H9 (cell line): ENCODE measurements at regions not wholly inside any gene's neighbourhood (a gene's known extent, or its start where the extent isn't known, plus 50 kb on each side); places are given as distances from the start of the nearest gene placed in this dataset.
A peak's percentile ranks its signal among the peaks of the same experiment; 100 is the strongest.

Source experiments
- DNase-seq: peaks from one replicate; pipeline ENCODE4 v3.0.0-alpha.2; 2017
- H2AFZ ChIP-seq: one replicate; pipeline ENCODE4 v1.6.1; 2013; ENCODE audit warnings: mild to moderate bottlenecking, low read length, control low read depth, moderate library complexity
- H2AK5ac ChIP-seq: 2 replicates; pipeline ENCODE4 v1.6.1; 2013; ENCODE audit warnings: low read length, control low read depth, mixed read lengths; ENCODE audit not compliant: insufficient read length
- H2BK120ac ChIP-seq: one replicate; pipeline ENCODE4 v1.6.1; 2013; ENCODE audit warnings: low read depth, mild to moderate bottlenecking, low read length, control low read depth, inconsistent platforms; ENCODE audit not compliant: poor library complexity, severe bottlenecking
- H2BK12ac ChIP-seq: 2 replicates; pipeline ENCODE4 v1.6.1; 2013; ENCODE audit warnings: low read length, control low read depth, mixed read lengths, low read depth; ENCODE audit not compliant: insufficient read length
- H2BK15ac ChIP-seq: 2 replicates; pipeline ENCODE4 v1.6.1; 2013; ENCODE audit warnings: low read depth, low read length, control low read depth
- H2BK20ac ChIP-seq: one replicate; pipeline ENCODE4 v1.6.1; 2013; ENCODE audit warnings: low read depth, mild to moderate bottlenecking, low read length, control low read depth, inconsistent platforms; ENCODE audit not compliant: poor library complexity, severe bottlenecking
- H2BK5ac ChIP-seq: 2 replicates; pipeline ENCODE4 v1.6.1; 2013; ENCODE audit warnings: low read length, control low read depth, mixed read lengths; ENCODE audit not compliant: insufficient read length
- H3K14ac ChIP-seq: 2 replicates; pipeline ENCODE4 v1.6.1; 2013; ENCODE audit warnings: low read length, control low read depth; ENCODE audit not compliant: insufficient read depth
- H3K18ac ChIP-seq: 2 replicates; pipeline ENCODE4 v1.6.1; 2013; ENCODE audit warnings: low read depth, mild to moderate bottlenecking, mixed read lengths, low read length, control low read depth; ENCODE audit not compliant: insufficient read length
- H3K23ac ChIP-seq: 2 replicates; pipeline ENCODE4 v1.6.1; 2013; ENCODE audit warnings: low read length, control low read depth, mixed read lengths, low read depth; ENCODE audit not compliant: insufficient read length
- H3K23me2 ChIP-seq: 2 replicates; pipeline ENCODE4 v1.6.1; 2013; ENCODE audit warnings: low read depth, mild to moderate bottlenecking, mixed read lengths, low read length, control low read depth; ENCODE audit not compliant: insufficient read length, poor library complexity, severe bottlenecking
- H3K27ac ChIP-seq: 2 replicates; pipeline ENCODE4 v1.5.1; 2013; ENCODE audit warnings: low read length, control low read depth, mixed read lengths, low read depth; ENCODE audit not compliant: insufficient read length
- H3K27me3 ChIP-seq: 2 replicates; pipeline ENCODE4 v1.6.1; 2013; ENCODE audit warnings: low read length, control low read depth, inconsistent platforms; ENCODE audit not compliant: insufficient read depth
- H3K4ac ChIP-seq: 2 replicates; pipeline ENCODE4 v1.6.1; 2013; ENCODE audit warnings: low read depth, mild to moderate bottlenecking, control low read depth, inconsistent platforms, low read length, moderate library complexity
- H3K4me1 ChIP-seq: 2 replicates; pipeline ENCODE4 v1.6.1; 2013; ENCODE audit warnings: low read length, control low read depth, inconsistent platforms; ENCODE audit not compliant: insufficient read depth
- H3K4me2 ChIP-seq: 2 replicates; pipeline ENCODE4 v1.6.1; 2013; ENCODE audit warnings: low read length, control low read depth, mixed read lengths; ENCODE audit not compliant: insufficient read length, insufficient read depth
- H3K56ac ChIP-seq: 2 replicates; pipeline ENCODE4 v1.6.1; 2013; ENCODE audit warnings: low read depth, mild to moderate bottlenecking, mixed read lengths, low read length, control low read depth; ENCODE audit not compliant: insufficient read length
- H3K79me1 ChIP-seq: 2 replicates; pipeline ENCODE4 v1.6.1; 2013; ENCODE audit warnings: low read depth, mild to moderate bottlenecking, moderate library complexity, low read length, control low read depth, inconsistent platforms; ENCODE audit not compliant: insufficient read depth, poor library complexity, severe bottlenecking
- H3K79me2 ChIP-seq: 2 replicates; pipeline ENCODE4 v1.6.1; 2013; ENCODE audit warnings: low read length, control low read depth, inconsistent platforms; ENCODE audit not compliant: insufficient read depth
- H3K9ac ChIP-seq: 2 replicates; pipeline ENCODE4 v1.6.1; 2013; ENCODE audit warnings: low read length, control low read depth, mixed read lengths; ENCODE audit not compliant: insufficient read length; ENCODE audit errors: extremely low read depth
- H3K9me3 ChIP-seq: one replicate; pipeline ENCODE4 v1.6.1; 2013; ENCODE audit warnings: low read depth, low read length, inconsistent platforms; ENCODE audit not compliant: control insufficient read depth
- H3T11ph ChIP-seq: one replicate; pipeline ENCODE4 v1.6.1; 2013; ENCODE audit warnings: mild to moderate bottlenecking, low read length, control low read depth, inconsistent platforms
- H4K20me1 ChIP-seq: one replicate; pipeline ENCODE4 v1.6.1; 2013; ENCODE audit not compliant: control insufficient read depth, insufficient read length, insufficient read depth
- H4K5ac ChIP-seq: 2 replicates; pipeline ENCODE4 v1.6.1; 2013; ENCODE audit warnings: low read depth, mild to moderate bottlenecking, mixed read lengths, low read length, control low read depth; ENCODE audit not compliant: insufficient read length
- H4K8ac ChIP-seq: replicated peaks from 2 replicates; pipeline ENCODE4 v1.6.1; 2013; ENCODE audit warnings: low read length, control low read depth, mixed read lengths, low read depth; ENCODE audit not compliant: insufficient read length
- H4K91ac ChIP-seq: 2 replicates; pipeline ENCODE4 v1.6.1; 2013; ENCODE audit warnings: low read depth, mild to moderate bottlenecking, moderate library complexity, mixed read lengths, low read length, control low read depth; ENCODE audit not compliant: insufficient read length
- H3K27ac Mint-ChIP-seq, 3 experiments: 2 replicates in 2 of 3; 3 replicates in 1 of 3; pipeline ENCODE4 v1.8.0; 2020 to 2021; ENCODE audit warnings: mixed read lengths in 3 of 3, mild to moderate bottlenecking in 1 of 3, moderate library complexity in 1 of 3
- H3K27me3 Mint-ChIP-seq: 2 replicates; pipeline ENCODE4 v1.8.0; 2021; ENCODE audit warnings: low read depth, mild to moderate bottlenecking, moderate library complexity, mixed read lengths
- H3K36me3 Mint-ChIP-seq, 3 experiments: 2 replicates in 2 of 3; 3 replicates in 1 of 3; pipeline ENCODE4 v1.8.0; 2020 to 2021; ENCODE audit warnings: low read depth in 3 of 3, mixed read lengths in 3 of 3; ENCODE audit not compliant: insufficient read depth in 1 of 3
- H3K4me1 Mint-ChIP-seq, 2 experiments: 2 replicates each; pipeline ENCODE4 v1.8.0; 2020; ENCODE audit warnings: mixed read lengths in 2 of 2
- H3K4me3 Mint-ChIP-seq, 2 experiments: 2 replicates in 1 of 2; 3 replicates in 1 of 2; pipeline ENCODE4 v1.8.0; 2020 to 2021; ENCODE audit warnings: mild to moderate bottlenecking in 2 of 2, mixed read lengths in 2 of 2, moderate library complexity in 1 of 2
- H3K9me3 Mint-ChIP-seq, 2 experiments: 2 replicates in 1 of 2; 3 replicates in 1 of 2; pipeline ENCODE4 v1.8.0; 2020; ENCODE audit warnings: mild to moderate bottlenecking in 2 of 2, mixed read lengths in 2 of 2, moderate library complexity in 1 of 2
- WGBS: extraction: QIAGEN DNeasy Blood & Tissue Kit; methylation state at CpG from one replicate; pipeline ENCODE4 v1.1.7; 2013; ENCODE audit warnings: missing lambda C conversion rate, low lambda C conversion rate, mixed read lengths; ENCODE audit not compliant: insufficient read length; ENCODE audit errors: extremely low coverage; 5-methylcytosine and 5-hydroxymethylcytosine counted together
- TF ChIP-seq, protein P1 (sequence below): fragments of 200-600 bp; sonication (generic); conservative IDR thresholded peaks from 3 replicates; pipeline ENCODE4 v1.8.0; 2021; ENCODE audit warnings: antibody characterized with exemption, mild to moderate bottlenecking

DNA sequence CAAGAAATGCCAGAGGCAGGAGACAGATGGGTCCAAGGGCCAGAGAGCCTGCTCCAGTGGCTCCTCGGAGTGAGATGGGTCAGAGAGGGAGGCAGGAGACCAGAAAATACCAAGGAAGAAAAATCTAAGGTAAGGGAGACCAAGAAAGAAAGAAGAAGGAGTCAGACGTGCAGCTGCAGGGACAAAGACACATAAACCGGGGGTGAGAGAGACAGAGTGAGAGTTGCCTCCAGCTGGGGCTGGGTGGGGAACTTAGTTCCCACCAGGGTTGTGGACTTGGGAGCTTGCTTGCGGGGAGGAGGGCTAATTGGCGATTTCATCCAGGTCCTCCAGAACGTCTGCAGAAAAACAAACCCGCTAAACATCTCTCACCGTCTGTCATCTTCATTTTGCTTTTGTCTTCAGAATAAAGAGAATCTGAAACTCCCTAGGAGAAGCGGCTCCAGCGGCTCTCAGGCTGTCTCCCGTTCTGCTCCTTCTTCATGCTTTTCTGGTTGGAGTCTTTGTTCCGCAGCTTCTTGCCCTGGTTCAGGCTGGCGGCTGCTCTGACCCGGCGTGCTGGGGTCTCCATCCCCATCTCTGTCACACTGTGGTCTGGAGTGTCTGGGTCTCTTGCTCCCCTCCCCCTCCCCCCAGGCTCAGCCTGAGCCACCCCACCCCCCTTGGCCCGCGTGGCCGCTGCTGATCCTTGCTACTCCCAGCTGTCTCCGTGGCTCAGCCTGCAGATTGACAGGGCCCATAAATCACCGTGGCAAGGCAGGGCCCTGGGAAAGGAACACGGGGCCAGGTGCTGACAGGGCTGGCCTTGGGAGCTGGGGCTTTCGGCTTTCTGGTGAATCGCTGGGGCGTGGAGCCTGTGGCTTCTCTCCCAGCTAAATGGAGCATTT, 66.6 kb downstream of the UBIAD1 start:
- Histone ChIP-seq H3K23ac (no peak overlapping the region), H4K5ac (no peak overlapping the region), H3K23me2 (no peaks in the 10 kb centered on the region), H3K4me1 (peaks cover 10% of the 10 kb centered on the region; the same call in 1 of the 2 replicates), H3K9me3 (no peaks in the 10 kb centered on the region), H3K27me3 (no peaks in the 10 kb centered on the region), H2AFZ (no peak overlapping the region), H2BK15ac (no peak overlapping the region), H3K14ac (no peak overlapping the region), H3K4me2 (no peak overlapping the region), H4K91ac (no peak overlapping the region), H2BK20ac (no peak overlapping the region), H3K27ac (no peak overlapping the region), H3T11ph (no peak overlapping the region), H2AK5ac (no peak overlapping the region), H4K8ac (no peak overlapping the region), H2BK12ac (no peak overlapping the region), H3K4ac (no peak overlapping the region), H2BK5ac (no peak overlapping the region), H3K9ac (no peak overlapping the region), H3K79me2 (no peaks in the 10 kb centered on the region), H2BK120ac (no peak overlapping the region), H3K79me1 (no peaks in the 10 kb centered on the region), H3K18ac (peak overlapping the region; percentile 51), H4K20me1 (no peaks in the 10 kb centered on the region), H3K56ac (no peak overlapping the region)
- peak; percentile 52 for DNase-seq
- TF ChIP-seq, protein P1, sequence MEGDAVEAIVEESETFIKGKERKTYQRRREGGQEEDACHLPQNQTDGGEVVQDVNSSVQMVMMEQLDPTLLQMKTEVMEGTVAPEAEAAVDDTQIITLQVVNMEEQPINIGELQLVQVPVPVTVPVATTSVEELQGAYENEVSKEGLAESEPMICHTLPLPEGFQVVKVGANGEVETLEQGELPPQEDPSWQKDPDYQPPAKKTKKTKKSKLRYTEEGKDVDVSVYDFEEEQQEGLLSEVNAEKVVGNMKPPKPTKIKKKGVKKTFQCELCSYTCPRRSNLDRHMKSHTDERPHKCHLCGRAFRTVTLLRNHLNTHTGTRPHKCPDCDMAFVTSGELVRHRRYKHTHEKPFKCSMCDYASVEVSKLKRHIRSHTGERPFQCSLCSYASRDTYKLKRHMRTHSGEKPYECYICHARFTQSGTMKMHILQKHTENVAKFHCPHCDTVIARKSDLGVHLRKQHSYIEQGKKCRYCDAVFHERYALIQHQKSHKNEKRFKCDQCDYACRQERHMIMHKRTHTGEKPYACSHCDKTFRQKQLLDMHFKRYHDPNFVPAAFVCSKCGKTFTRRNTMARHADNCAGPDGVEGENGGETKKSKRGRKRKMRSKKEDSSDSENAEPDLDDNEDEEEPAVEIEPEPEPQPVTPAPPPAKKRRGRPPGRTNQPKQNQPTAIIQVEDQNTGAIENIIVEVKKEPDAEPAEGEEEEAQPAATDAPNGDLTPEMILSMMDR: no peak
- Mint-ChIP-seq H3K4me1 (peaks cover 38 to 50% of the 10 kb centered on the region in 2 experiments), H3K36me3 (no peaks in the 10 kb centered on the region), H3K9me3 (no peaks in the 10 kb centered on the region; a peak in 1 of 5 replicates), H3K4me3 (no peak overlapping the region), H3K27ac (peak overlapping the region in 2 of 3 experiments; percentile 49 to 89; a peak in 3 of 7 replicates), H3K27me3 (peaks cover 7% of the 10 kb centered on the region)
- no CpG with 5 or more reads among the region's 24 CpGs for WGBS
